ENCODE measurements at regions not wholly inside any gene's neighbourhood (a gene's known extent, or its start where the extent isn't known, plus 50 kb on each side); places are given as distances from the start of the nearest gene placed in this dataset.

DNA sequence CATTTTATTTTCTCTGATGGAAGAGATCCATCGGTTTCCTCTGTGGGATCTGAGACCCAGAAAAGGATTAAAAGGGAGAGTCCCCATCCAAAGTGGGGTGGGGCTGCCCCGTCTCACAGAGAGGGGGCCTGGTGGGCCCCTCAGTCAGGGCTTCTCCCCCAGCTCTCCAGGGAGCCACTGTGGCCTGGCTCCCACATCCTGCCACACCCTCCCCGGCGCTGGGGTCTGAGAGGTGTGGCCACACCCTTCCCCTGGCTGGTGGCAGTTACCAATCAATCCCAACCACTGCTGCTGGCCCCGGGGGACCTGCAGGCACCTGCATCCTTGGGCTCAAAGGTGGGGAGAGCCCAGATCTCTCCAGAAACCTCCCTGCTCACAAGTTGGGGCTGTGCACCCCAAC is 161.8 kb upstream of the IQSEC1 start:
- 6 to 11% methylated on average over 5 of the region's 5 CpGs for WGBS, 2 donors
- Histone ChIP-seq H3K4me1 (ENCODE audit: control insufficient read depth in 5 of 5, insufficient read depth in 5 of 5, low read length in 5 of 5) (peaks cover 0 to 9% (median 4%) of the 10 kb centered on the region in 5 donors), H3K27me3 (ENCODE audit: control insufficient read depth in 3 of 3, insufficient read depth in 3 of 3, low read length in 2 of 3) (peaks cover 0 to 17% (median 15%) of the 10 kb centered on the region in 3 donors), H3K36me3 (ENCODE audit: control insufficient read depth in 4 of 4, insufficient read depth in 4 of 4, low read length in 4 of 4) (no peaks in the 10 kb centered on the region), H3K4me3 (no peak overlapping the region), H3K9me3 (ENCODE audit: control insufficient read depth in 4 of 4, insufficient read depth in 3 of 4, low read length in 3 of 4) (peaks cover 0 to 2% (median 0%) of the 10 kb centered on the region in 4 donors), H3K9ac (ENCODE audit: insufficient read depth in 1 of 2, low read length in 2 of 2) (no peak overlapping the region), H3K27ac (ENCODE audit: low read depth in 1 of 2, low read length in 1 of 2) (no peak overlapping the region)
- ATAC-seq (ENCODE audit: insufficient read depth, low FRiP score) = no peak
- TF ChIP-seq CTCF (IDR thresholded peaks at IDR 0.05; ENCODE audit: control extremely low read depth, extremely low read depth) = no peak
- no peak for DNase-seq

DNA sequence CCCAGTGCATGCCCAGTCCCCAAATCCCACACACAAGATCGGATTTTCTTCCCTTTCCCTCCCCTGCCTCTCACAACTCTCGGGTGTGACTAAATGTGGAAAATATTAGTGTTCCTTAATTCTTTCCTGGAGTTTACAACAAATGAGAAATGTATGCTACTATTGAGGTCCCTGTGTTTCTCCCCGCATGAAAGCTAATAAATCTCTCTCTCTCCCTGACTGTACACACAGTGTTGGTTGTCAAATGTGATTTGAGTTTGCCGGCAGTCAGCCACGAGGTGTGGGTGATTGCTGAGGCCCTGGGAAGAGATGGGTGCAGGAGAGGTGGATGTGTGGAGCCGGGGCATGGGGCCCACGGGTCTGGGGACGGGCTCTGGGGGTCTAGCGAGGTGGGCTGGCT is 161.4 kb upstream of the IQSEC1 start:
- ATAC-seq (ENCODE audit: insufficient read depth, low FRiP score) = no peak
- WGBS, 2 donors = 20 to 26% methylated on average over 9 of the region's 9 CpGs
- Histone ChIP-seq H3K36me3 (ENCODE audit: control insufficient read depth in 4 of 4, insufficient read depth in 4 of 4, low read length in 4 of 4) (no peaks in the 10 kb centered on the region), H3K4me1 (ENCODE audit: control insufficient read depth in 5 of 5, insufficient read depth in 5 of 5, low read length in 5 of 5) (peaks cover 0 to 9% (median 4%) of the 10 kb centered on the region in 5 donors), H3K9ac (ENCODE audit: insufficient read depth in 1 of 2, low read length in 2 of 2) (no peak overlapping the region), H3K27ac (ENCODE audit: low read depth in 1 of 2, low read length in 1 of 2) (no peak overlapping the region), H3K9me3 (ENCODE audit: control insufficient read depth in 4 of 4, insufficient read depth in 3 of 4, low read length in 3 of 4) (peaks cover 0 to 2% (median 0%) of the 10 kb centered on the region in 4 donors), H3K27me3 (ENCODE audit: control insufficient read depth in 3 of 3, insufficient read depth in 3 of 3, low read length in 2 of 3) (peaks cover 0 to 18% (median 15%) of the 10 kb centered on the region in 3 donors), H3K4me3 (no peak overlapping the region)
- DNase-seq = no peak
- TF ChIP-seq CTCF (IDR thresholded peaks at IDR 0.05; ENCODE audit: control extremely low read depth, extremely low read depth) = no peak

DNA sequence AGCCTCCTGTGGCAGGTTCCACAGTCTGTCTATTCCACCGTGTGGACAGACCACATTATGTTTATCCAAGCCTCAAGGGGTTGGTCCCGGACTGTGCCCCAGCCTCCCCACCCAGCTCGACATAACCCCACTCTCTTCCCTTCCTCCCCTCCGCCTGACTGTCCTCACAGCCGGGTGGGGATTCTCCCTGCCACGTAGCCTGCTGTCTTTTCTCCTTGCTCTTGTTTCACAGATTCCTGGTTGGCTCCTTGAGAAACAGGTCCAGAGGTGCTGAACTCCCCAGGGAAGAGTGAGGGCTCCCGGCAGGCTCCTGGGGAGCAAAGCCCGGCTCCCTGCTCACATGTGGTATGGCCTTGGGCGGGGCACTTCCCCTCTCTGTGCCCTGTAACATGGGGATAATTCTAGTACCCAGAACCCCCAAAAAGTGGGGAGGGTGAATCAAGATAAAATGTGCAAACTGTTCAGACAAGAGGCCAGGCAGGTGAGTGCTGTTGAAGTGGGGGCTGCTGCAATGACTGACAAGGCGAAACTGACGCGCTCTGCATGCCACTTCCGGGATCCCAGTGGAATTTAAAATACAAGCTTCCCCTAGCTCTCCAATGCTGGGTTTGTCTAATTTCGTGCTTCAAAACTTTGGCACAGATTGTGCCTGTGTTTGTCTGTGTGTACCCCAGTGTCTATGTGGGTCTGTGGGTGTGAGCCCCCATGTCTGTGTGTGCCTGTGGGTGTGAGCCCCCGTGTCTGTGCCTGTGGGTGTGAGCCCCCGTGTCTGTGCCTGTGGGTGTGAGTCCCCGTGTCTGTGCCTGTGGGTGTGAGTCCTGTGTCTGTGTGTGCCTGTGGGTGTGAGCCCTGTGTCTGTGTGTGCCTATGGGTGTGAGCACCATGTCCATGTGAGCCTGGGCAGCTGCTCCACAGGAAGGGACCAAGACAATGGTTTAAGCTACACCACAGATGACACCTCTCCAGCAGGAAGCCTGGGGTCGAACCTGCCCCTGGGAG is 160.6 kb upstream of the IQSEC1 start:
- H3K4me3 ChIP-seq = no peak overlapping the region
- H3K9me3 ChIP-seq (ENCODE audit: control insufficient read depth in 4 of 4, insufficient read depth in 3 of 4, low read length in 3 of 4) = peaks cover 0 to 2% (median 0%) of the 10 kb centered on the region in 4 donors
- no peaks in the 10 kb centered on the region for H3K36me3 ChIP-seq (ENCODE audit: control insufficient read depth in 4 of 4, insufficient read depth in 4 of 4, low read length in 4 of 4)
- H3K9ac ChIP-seq (ENCODE audit: insufficient read depth in 1 of 2, low read length in 2 of 2) = no peak overlapping the region
- no peak for ATAC-seq (ENCODE audit: insufficient read depth, low FRiP score)
- peaks cover 0 to 20% (median 15%) of the 10 kb centered on the region in 3 donors for H3K27me3 ChIP-seq (ENCODE audit: control insufficient read depth in 3 of 3, insufficient read depth in 3 of 3, low read length in 2 of 3)
- peaks cover 0 to 9% (median 4%) of the 10 kb centered on the region in 5 donors for H3K4me1 ChIP-seq (ENCODE audit: control insufficient read depth in 5 of 5, insufficient read depth in 5 of 5, low read length in 5 of 5)
- DNase-seq = peak in 2 of 3 donors; percentile 39 to 44
- H3K27ac ChIP-seq (ENCODE audit: low read depth in 1 of 2, low read length in 1 of 2) = no peak overlapping the region
- 33 to 53% methylated on average over 18 of the region's 18 CpGs for WGBS, 2 donors
- TF ChIP-seq CTCF (IDR thresholded peaks at IDR 0.05; ENCODE audit: control extremely low read depth, extremely low read depth) = no peak
